NOMO-1 treated with dmso at 0.1 percent for 144 hours (cell line): ENCODE measurements at regions not wholly inside any gene's neighbourhood (a gene's known extent, or its start where the extent isn't known, plus 50 kb on each side); places are given as distances from the start of the nearest gene placed in this dataset.
"Not testable (repeated sequence)": the region's sequence is repeated elsewhere in the genome, so short reads cannot be mapped to it uniquely, and the experiment has no call there.

Source experiments
- DNase-seq: peaks from one replicate; lab custom pipeline; 2025; ENCODE audit not compliant: unreplicated experiment; lab: John Stamatoyannopoulos, UW

- peak; percentile 5 for DNase-seq
These were observed 61.9 kb downstream of the NPIPB5 start for GRCh38 chr16:22572331-22573224.

- DNase-seq = not testable (repeated sequence)
These were observed 62.5 kb downstream of the NPIPB5 start for GRCh38 chr16:22573225-22573530.

GRCh38 chr16:22576506-22576905 lies 65.8 kb downstream of the NPIPB5 start:
- DNase-seq = not testable (repeated sequence)

GRCh38 chr16:22583195-22583594 lies 72.5 kb downstream of the NPIPB5 start:
- not testable (repeated sequence) for DNase-seq

GRCh38 chr16:22584459-22584858 lies 73.8 kb downstream of the NPIPB5 start:
- not testable (repeated sequence) for DNase-seq

GRCh38 chr16:22584941-22585340 lies 74.2 kb downstream of the NPIPB5 start:
- not testable (repeated sequence) for DNase-seq

- DNase-seq = not testable (repeated sequence)
These were observed 74.7 kb downstream of the NPIPB5 start for GRCh38 chr16:22585431-22585830.

GRCh38 chr16:22586732-22587131 lies 76.0 kb downstream of the NPIPB5 start:
- DNase-seq = not testable (repeated sequence)

- DNase-seq = not testable (repeated sequence)
These were observed 79.1 kb downstream of the NPIPB5 start for GRCh38 chr16:22589757-22590156.

GRCh38 chr16:22596445-22597045 lies 85.9 kb downstream of the NPIPB5 start:
- DNase-seq = not testable (repeated sequence)

GRCh38 chr16:22603744-22604143 lies 93.1 kb downstream of the NPIPB5 start:
- not testable (repeated sequence) for DNase-seq

GRCh38 chr16:22606619-22607018 lies 95.9 kb downstream of the NPIPB5 start:
- not testable (repeated sequence) for DNase-seq

- DNase-seq = not testable (repeated sequence)
These were observed 99.1 kb downstream of the NPIPB5 start for GRCh38 chr16:22609798-22610197.

- not testable (repeated sequence) for DNase-seq
These were observed 100.4 kb downstream of the NPIPB5 start for GRCh38 chr16:22611128-22611527.

GRCh38 chr16:22614271-22614947 lies 103.7 kb downstream of the NPIPB5 start:
- DNase-seq = no peak

GRCh38 chr16:22618842-22619241 lies 108.2 kb downstream of the NPIPB5 start:
- DNase-seq = no peak

GRCh38 chr16:22621586-22622155 lies 111.0 kb downstream of the NPIPB5 start:
- DNase-seq = no peak

GRCh38 chr16:22622703-22623102 lies 112.0 kb downstream of the NPIPB5 start:
- DNase-seq = no peak

- no peak for DNase-seq
These were observed 112.7 kb downstream of the NPIPB5 start for GRCh38 chr16:22623351-22623781.

- DNase-seq = no peak
These were observed 113.5 kb downstream of the NPIPB5 start for GRCh38 chr16:22624038-22624799.
